GM12878 (cell line): ENCODE measurements at regions not wholly inside any gene's neighbourhood (a gene's known extent, or its start where the extent isn't known, plus 50 kb on each side); places are given as distances from the start of the nearest gene placed in this dataset.

Experiments used
- CHD4 ChIP-seq: fragments of 200-600 bp; sonication (generic); IDR thresholded peaks from 2 replicates; pipeline ENCODE4 v1.6.1; 2016; ENCODE audit warnings: mild to moderate bottlenecking
- CTCF ChIP-seq, 3 experiments: IDR thresholded peaks in 2 of 3; conservative IDR thresholded peaks in 1 of 3; 2 replicates each; pipeline ENCODE4 v1.5.1; 2011; ENCODE audit warnings: low read depth in 3 of 3, low read length in 3 of 3, mild to moderate bottlenecking in 3 of 3, control low read depth in 2 of 3, moderate library complexity in 2 of 3, inconsistent platforms in 1 of 3, mixed read lengths in 1 of 3; ENCODE audit not compliant: control insufficient read depth in 2 of 3, insufficient read depth in 1 of 3; ENCODE audit errors: extremely low read depth in 1 of 3
- E2F8 ChIP-seq: fragments of 450-650 bp; IDR thresholded peaks from 2 replicates; pipeline ENCODE4 v1.6.1; 2018; ENCODE audit warnings: mild to moderate bottlenecking, low read depth, moderate library complexity; ENCODE audit not compliant: partially characterized antibody
- EZH2 ChIP-seq: IDR thresholded peaks from 2 replicates; pipeline ENCODE4 v1.6.1; 2012; ENCODE audit warnings: low read depth, mild to moderate bottlenecking, control low read depth, inconsistent platforms, low read length, borderline replicate concordance; ENCODE audit not compliant: control insufficient read depth
- GABPA ChIP-seq: IDR thresholded peaks from 2 replicates; pipeline ENCODE4 v1.6.1; 2014; ENCODE audit warnings: antibody characterized with exemption, low read depth, mild to moderate bottlenecking, inconsistent platforms
- POLR2A ChIP-seq: IDR thresholded peaks from 2 replicates; pipeline ENCODE4 v1.6.1; 2011; ENCODE audit warnings: low read depth, mild to moderate bottlenecking, low read length
- POLR2AphosphoS5 ChIP-seq: IDR thresholded peaks from 2 replicates; pipeline ENCODE4 v1.6.1; 2011; ENCODE audit warnings: mild to moderate bottlenecking, low read length, inconsistent platforms
- SUZ12 ChIP-seq: fragments of 200-600 bp; sonication (generic); IDR thresholded peaks from one replicate; pipeline ENCODE4 v1.6.1; 2018; ENCODE audit warnings: antibody characterized with exemption, mild to moderate bottlenecking; ENCODE audit not compliant: unreplicated experiment
- TAF1 ChIP-seq: IDR thresholded peaks from 2 replicates; pipeline ENCODE4 v1.6.1; 2011; ENCODE audit warnings: mild to moderate bottlenecking, low read depth, low read length, borderline replicate concordance

- no peak for TF ChIP-seq SUZ12
- TF ChIP-seq CTCF (IDR thresholded peaks at IDR 0.05 in 2 of 3, conservative IDR thresholded peaks at IDR 0.05 in 1 of 3; ENCODE audit: control insufficient read depth in 2 of 3, extremely low read depth in 1 of 3, insufficient read depth in 1 of 3, low read depth in 3 of 3, low read length in 3 of 3) = no peak
- TF ChIP-seq TAF1 = no peak
- no peak for TF ChIP-seq POLR2A
- no peak for TF ChIP-seq E2F8
- no peak for TF ChIP-seq GABPA
- TF ChIP-seq EZH2 = no peak
- TF ChIP-seq CHD4 = no peak
- no peak for TF ChIP-seq POLR2AphosphoS5
Observed at GRCh38 chr10:2077231-2077630, 339.9 kb upstream of the ADARB2 start.
